ENCODE measurements at regions not wholly inside any gene's neighbourhood (a gene's known extent, or its start where the extent isn't known, plus 50 kb on each side); places are given as distances from the start of the nearest gene placed in this dataset.

- no peaks in the 10 kb centered on the region for H3K36me3 Mint-ChIP-seq (ENCODE audit: low read depth)
- no peaks in the 10 kb centered on the region for H3K4me1 Mint-ChIP-seq (ENCODE audit: low read depth)
- intact Hi-C loops (cut with micrococcal nuclease), result no loop called here
- DNase-seq (ENCODE audit: low spot score), result no peak
- peaks cover 9% of the 10 kb centered on the region for H3K27me3 Mint-ChIP-seq (ENCODE audit: insufficient read depth)
- no peak overlapping the region for H3K27ac Mint-ChIP-seq
- no peak overlapping the region for H3K4me3 Mint-ChIP-seq
- no peaks in the 10 kb centered on the region for H3K9me3 Mint-ChIP-seq
Observed at GRCh38 chr2:147057892-147058490, 786.8 kb upstream of the ACVR2A start.

DNA sequence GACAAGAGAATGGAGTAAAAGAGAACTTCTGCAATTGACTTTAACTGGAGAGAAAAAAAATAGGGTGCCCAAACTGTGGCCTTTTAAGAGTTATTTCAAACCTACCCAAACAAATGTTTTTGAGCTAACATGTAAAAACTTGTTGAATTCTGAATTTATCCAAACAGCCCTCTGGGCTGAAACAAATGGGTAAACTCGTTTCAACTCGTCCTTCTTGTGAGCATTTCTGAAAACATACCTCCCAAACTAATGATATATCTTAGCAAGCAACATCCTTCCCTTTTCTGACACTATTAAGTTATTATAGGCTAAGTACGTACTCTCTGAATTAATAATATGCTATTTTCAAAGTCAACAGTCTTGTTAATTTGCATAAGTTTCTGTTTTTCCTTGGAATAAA, 793.0 kb upstream of the ACVR2A start:
- Mint-ChIP-seq H3K27me3 (ENCODE audit: insufficient read depth) (peaks cover 4% of the 10 kb centered on the region), H3K4me1 (ENCODE audit: low read depth) (no peaks in the 10 kb centered on the region)
- intact Hi-C loops (cut with micrococcal nuclease), result no loop called here

GRCh38 chr2:147051248-147051647, 793.6 kb upstream of the ACVR2A start:
- no peak for DNase-seq (ENCODE audit: low spot score)
- no peak overlapping the region for H3K4me3 Mint-ChIP-seq

More for the DNA sequence above, 793.0 kb upstream of the ACVR2A start:
- no peak overlapping the region for H3K27ac Mint-ChIP-seq
- no peaks in the 10 kb centered on the region for H3K9me3 Mint-ChIP-seq
- H3K4me3 Mint-ChIP-seq, result no peak overlapping the region
- no peaks in the 10 kb centered on the region for H3K36me3 Mint-ChIP-seq (ENCODE audit: low read depth)
- no peak for DNase-seq (ENCODE audit: low spot score)

GRCh38 chr2:147049957-147050356, 794.9 kb upstream of the ACVR2A start:
- H3K9me3 Mint-ChIP-seq, result no peaks in the 10 kb centered on the region
- intact Hi-C loops (cut with micrococcal nuclease), result no loop called here
- no peaks in the 10 kb centered on the region for H3K36me3 Mint-ChIP-seq (ENCODE audit: low read depth)
- peaks cover 4% of the 10 kb centered on the region for H3K27me3 Mint-ChIP-seq (ENCODE audit: insufficient read depth)
- DNase-seq (ENCODE audit: low spot score), result no peak
- no peak overlapping the region for H3K4me3 Mint-ChIP-seq
- H3K4me1 Mint-ChIP-seq (ENCODE audit: low read depth), result no peaks in the 10 kb centered on the region
- H3K27ac Mint-ChIP-seq, result no peak overlapping the region

More at GRCh38 chr2:147051248-147051647, 793.6 kb upstream of the ACVR2A start:
- H3K36me3 Mint-ChIP-seq (ENCODE audit: low read depth), result no peaks in the 10 kb centered on the region
- intact Hi-C loops (cut with micrococcal nuclease), result no loop called here
- H3K27ac Mint-ChIP-seq, result no peak overlapping the region
- H3K4me1 Mint-ChIP-seq (ENCODE audit: low read depth), result no peaks in the 10 kb centered on the region
- peaks cover 4% of the 10 kb centered on the region for H3K27me3 Mint-ChIP-seq (ENCODE audit: insufficient read depth)
- H3K9me3 Mint-ChIP-seq, result no peaks in the 10 kb centered on the region

- Mint-ChIP-seq H3K4me1 (ENCODE audit: low read depth) (no peaks in the 10 kb centered on the region), H3K27me3 (ENCODE audit: insufficient read depth) (peaks cover 9% of the 10 kb centered on the region), H3K4me3 (no peak overlapping the region), H3K27ac (no peak overlapping the region), H3K9me3 (no peaks in the 10 kb centered on the region), H3K36me3 (ENCODE audit: low read depth) (no peaks in the 10 kb centered on the region)
- no peak for DNase-seq (ENCODE audit: low spot score)
- intact Hi-C loops (cut with micrococcal nuclease), result no loop called here
Observed at GRCh38 chr2:147046473-147046872, 798.4 kb upstream of the ACVR2A start.

DNA sequence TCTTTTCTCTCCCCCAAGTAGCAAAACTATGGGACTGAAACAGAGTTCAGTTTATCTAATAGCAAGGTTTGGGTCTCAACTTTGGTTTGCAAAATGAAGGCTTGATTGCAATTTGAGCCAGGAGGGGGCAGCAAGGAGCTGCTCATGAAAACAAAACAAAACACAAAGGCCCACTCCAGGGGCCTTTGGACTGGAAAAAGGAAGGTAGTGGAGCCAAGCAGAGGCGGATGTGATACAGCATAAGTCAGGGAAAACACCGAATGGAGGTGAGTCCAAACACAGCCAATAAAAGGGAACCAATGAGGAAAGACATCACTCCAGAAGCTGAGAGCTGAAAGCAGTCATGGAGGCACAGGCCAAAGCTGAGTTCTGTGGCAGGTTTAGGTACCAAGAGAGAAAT, 799.7 kb upstream of the ACVR2A start:
- Mint-ChIP-seq H3K36me3 (ENCODE audit: low read depth) (no peaks in the 10 kb centered on the region), H3K4me1 (ENCODE audit: low read depth) (no peaks in the 10 kb centered on the region), H3K27me3 (ENCODE audit: insufficient read depth) (peaks cover 9% of the 10 kb centered on the region), H3K9me3 (no peaks in the 10 kb centered on the region), H3K4me3 (no peak overlapping the region), H3K27ac (peak overlapping the region; percentile 7)
- DNase-seq (ENCODE audit: low spot score), result peak; percentile 5
- intact Hi-C loops (cut with micrococcal nuclease), result loop anchor here (1.0 kb wide), 3 partner anchors 38 to 866 kb away; no protein-coding TSS in a partner anchor

- no peak for DNase-seq (ENCODE audit: low spot score)
- no peak overlapping the region for H3K4me3 Mint-ChIP-seq
- peaks cover 7% of the 10 kb centered on the region for H3K27me3 Mint-ChIP-seq (ENCODE audit: insufficient read depth)
- H3K9me3 Mint-ChIP-seq, result no peaks in the 10 kb centered on the region
- intact Hi-C loops (cut with micrococcal nuclease), result no loop called here
- no peaks in the 10 kb centered on the region for H3K36me3 Mint-ChIP-seq (ENCODE audit: low read depth)
- no peaks in the 10 kb centered on the region for H3K4me1 Mint-ChIP-seq (ENCODE audit: low read depth)
- no peak overlapping the region for H3K27ac Mint-ChIP-seq
Observed at GRCh38 chr2:147041121-147041494, 803.7 kb upstream of the ACVR2A start.

- no peaks in the 10 kb centered on the region for H3K4me1 Mint-ChIP-seq (ENCODE audit: low read depth)
- H3K4me3 Mint-ChIP-seq, result no peak overlapping the region
- no peak for DNase-seq (ENCODE audit: low spot score)
- H3K36me3 Mint-ChIP-seq (ENCODE audit: low read depth), result no peaks in the 10 kb centered on the region
- intact Hi-C loops (cut with micrococcal nuclease), result no loop called here
- H3K9me3 Mint-ChIP-seq, result no peaks in the 10 kb centered on the region
- peaks cover 7% of the 10 kb centered on the region for H3K27me3 Mint-ChIP-seq (ENCODE audit: insufficient read depth)
- no peak overlapping the region for H3K27ac Mint-ChIP-seq
Observed at GRCh38 chr2:147040298-147041120, 804.3 kb upstream of the ACVR2A start.

DNA sequence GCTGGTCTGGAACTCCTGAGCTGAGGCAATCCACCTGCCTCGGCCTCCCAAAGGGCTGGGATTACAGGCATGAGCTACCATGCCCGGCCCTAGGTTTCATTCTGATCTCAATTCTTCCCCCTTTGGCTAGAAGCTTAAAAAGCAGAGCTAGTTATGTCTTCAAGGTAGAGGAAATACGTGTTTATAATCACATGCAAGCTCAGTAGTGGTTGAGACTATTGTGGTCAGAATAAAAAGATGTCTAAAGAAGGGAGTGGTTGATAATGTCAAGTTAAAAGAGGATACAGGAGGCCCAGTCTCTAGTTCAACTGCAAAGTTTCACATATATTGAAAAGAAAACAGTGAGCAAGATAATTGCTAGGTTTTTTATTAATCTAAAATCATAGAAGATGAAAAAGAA, 807.8 kb upstream of the ACVR2A start:
- intact Hi-C loops (cut with micrococcal nuclease), result no loop called here
- no peak for DNase-seq (ENCODE audit: low spot score)
- H3K27ac Mint-ChIP-seq, result no peak overlapping the region
- no peaks in the 10 kb centered on the region for H3K9me3 Mint-ChIP-seq
- H3K36me3 Mint-ChIP-seq (ENCODE audit: low read depth), result no peaks in the 10 kb centered on the region
- H3K4me1 Mint-ChIP-seq (ENCODE audit: low read depth), result no peaks in the 10 kb centered on the region
- peaks cover 7% of the 10 kb centered on the region for H3K27me3 Mint-ChIP-seq (ENCODE audit: insufficient read depth)
- no peak overlapping the region for H3K4me3 Mint-ChIP-seq

- no peak for DNase-seq (ENCODE audit: low spot score)
- intact Hi-C loops (cut with micrococcal nuclease), result no loop called here
- Mint-ChIP-seq H3K4me3 (no peak overlapping the region), H3K36me3 (ENCODE audit: low read depth) (no peaks in the 10 kb centered on the region), H3K27me3 (ENCODE audit: insufficient read depth) (peaks cover 4% of the 10 kb centered on the region), H3K4me1 (ENCODE audit: low read depth) (no peaks in the 10 kb centered on the region), H3K27ac (no peak overlapping the region), H3K9me3 (peaks cover 4% of the 10 kb centered on the region)
Observed at GRCh38 chr2:147033044-147033443, 811.8 kb upstream of the ACVR2A start.

GRCh38 chr2:147031897-147032296, 812.9 kb upstream of the ACVR2A start:
- H3K27ac Mint-ChIP-seq, result no peak overlapping the region
- H3K4me1 Mint-ChIP-seq (ENCODE audit: low read depth), result no peaks in the 10 kb centered on the region
- peaks cover 6% of the 10 kb centered on the region for H3K27me3 Mint-ChIP-seq (ENCODE audit: insufficient read depth)
- no peak overlapping the region for H3K4me3 Mint-ChIP-seq
- intact Hi-C loops (cut with micrococcal nuclease), result no loop called here
- no peaks in the 10 kb centered on the region for H3K36me3 Mint-ChIP-seq (ENCODE audit: low read depth)
- DNase-seq (ENCODE audit: low spot score), result no peak
- peaks cover 4% of the 10 kb centered on the region for H3K9me3 Mint-ChIP-seq

DNA sequence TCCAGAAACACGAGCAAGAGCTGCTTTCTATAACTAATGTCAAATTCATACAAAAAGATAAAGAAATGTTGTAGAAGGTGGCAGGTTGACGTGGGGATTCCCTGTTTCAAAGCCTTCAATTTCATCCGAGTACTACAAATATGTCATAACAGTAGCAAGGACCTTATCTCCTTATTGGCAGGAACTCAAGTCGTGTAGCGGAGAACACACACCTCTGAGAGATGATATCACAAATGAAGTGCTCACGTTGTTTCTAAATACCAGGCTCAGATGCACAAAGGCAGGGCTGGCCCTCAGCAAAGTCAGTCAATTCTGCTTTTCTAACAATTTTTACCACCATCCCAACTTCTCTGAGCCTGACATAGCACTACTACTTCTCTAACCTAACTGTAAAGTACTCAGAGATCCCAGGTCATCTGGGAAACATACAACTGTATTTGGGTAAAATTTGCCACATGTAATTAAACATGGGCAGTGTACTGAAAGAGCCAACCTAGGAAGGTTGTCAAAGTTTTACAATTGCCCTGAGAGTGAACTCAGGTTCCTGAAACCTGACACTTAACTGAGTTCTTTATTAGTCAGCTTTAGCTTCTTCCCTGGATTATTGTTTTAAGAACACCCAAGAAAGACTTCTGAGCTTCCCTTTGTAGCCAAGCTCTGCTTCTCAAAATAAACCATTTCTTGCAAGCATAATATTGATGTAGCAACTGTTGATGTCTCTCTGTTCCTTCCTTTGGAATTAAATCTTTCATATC, 813.7 kb upstream of the ACVR2A start:
- Mint-ChIP-seq H3K27ac (no peak overlapping the region), H3K27me3 (ENCODE audit: insufficient read depth) (peaks cover 10% of the 10 kb centered on the region), H3K36me3 (ENCODE audit: low read depth) (no peaks in the 10 kb centered on the region), H3K4me3 (no peak overlapping the region), H3K4me1 (ENCODE audit: low read depth) (no peaks in the 10 kb centered on the region), H3K9me3 (peaks cover 4% of the 10 kb centered on the region)
- intact Hi-C loops (cut with micrococcal nuclease), result no loop called here
- DNase-seq (ENCODE audit: low spot score), result no peak

DNA sequence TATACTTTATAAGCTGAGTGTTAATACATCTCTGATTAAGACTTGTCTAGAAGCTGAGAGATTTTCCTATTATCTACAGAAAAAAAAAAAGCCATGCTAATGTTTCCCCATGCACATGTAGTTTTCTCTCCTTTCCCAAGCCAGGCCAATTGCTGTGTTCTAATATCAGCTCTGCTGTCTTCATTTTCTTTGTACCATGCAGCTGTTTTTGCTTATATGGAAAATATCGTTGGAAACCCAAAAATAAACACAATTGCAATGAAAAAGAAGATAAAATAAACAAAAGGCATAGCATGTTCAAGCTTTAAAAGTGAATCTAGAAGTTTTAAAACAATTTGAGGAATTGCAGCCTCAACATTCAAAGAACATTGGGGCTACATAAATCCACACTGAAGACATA, 817.4 kb upstream of the ACVR2A start:
- H3K4me3 Mint-ChIP-seq, result no peak overlapping the region
- no peaks in the 10 kb centered on the region for H3K36me3 Mint-ChIP-seq (ENCODE audit: low read depth)
- H3K27ac Mint-ChIP-seq, result no peak overlapping the region
- H3K4me1 Mint-ChIP-seq (ENCODE audit: low read depth), result no peaks in the 10 kb centered on the region
- peaks cover 9% of the 10 kb centered on the region for H3K9me3 Mint-ChIP-seq
- no peak for DNase-seq (ENCODE audit: low spot score)
- peaks cover 10% of the 10 kb centered on the region for H3K27me3 Mint-ChIP-seq (ENCODE audit: insufficient read depth)
- intact Hi-C loops (cut with micrococcal nuclease), result no loop called here

Data from activated T-helper 1 cell treated with anti-CD3 and anti-CD28 coated beads, Interleukin-12 subunit alpha, Interleukin-12 subunit beta, Interleukin-2, Interleukin-4 antibody, amounts not matched to agents 30 ng/mL and 10 ng/mL and 1 ng/mL, durations not matched to agents 14 hours and 24 hours and 36 hours (primary cell).